MCF 10A (cell line): ENCODE measurements at regions not wholly inside any gene's neighbourhood (a gene's known extent, or its start where the extent isn't known, plus 50 kb on each side); places are given as distances from the start of the nearest gene placed in this dataset.

ENCODE experiments used
- BruUV-seq: library from RNA; stranded (reverse); fragments of 400-500 nt; replicated peaks from 2 replicates; lab custom pipeline; 2021; lab: Mats Ljungman, UMichigan
- CTCF ChIA-PET: fragments of 300-600 bp; sonication (Branson Sonifier 250); formaldehyde crosslinking; extraction: SDS; loops from one replicate; lab custom pipeline; 2021; ENCODE audit warnings: antibody characterized with exemption, inconsistent platforms; lab: Yijun Ruan, JAX
- POLR2A ChIA-PET: fragments of 300-600, 350-650 bp; sonication (Branson Sonifier 250); formaldehyde crosslinking; extraction: SDS; loops from one replicate; lab custom pipeline; 2020; ENCODE audit warnings: antibody characterized with exemption, inconsistent platforms; lab: Yijun Ruan, JAX
- DNase-seq: peaks from one replicate; pipeline ENCODE4 v3.0.0-alpha.2; 2018; ENCODE audit not compliant: unreplicated experiment
- H3K27ac Mint-ChIP-seq: one replicate; pipeline ENCODE4 v1.8.0; 2022; ENCODE audit warnings: mild to moderate bottlenecking, low read depth, mixed read lengths; ENCODE audit not compliant: unreplicated experiment
- H3K27me3 Mint-ChIP-seq: one replicate; pipeline ENCODE4 v1.8.0; 2022; ENCODE audit warnings: mixed read lengths; ENCODE audit not compliant: insufficient read depth, unreplicated experiment
- H3K36me3 Mint-ChIP-seq: one replicate; pipeline ENCODE4 v1.8.0; 2022; ENCODE audit warnings: mild to moderate bottlenecking, moderate library complexity, mixed read lengths; ENCODE audit not compliant: insufficient read depth, unreplicated experiment
- H3K4me1 Mint-ChIP-seq: one replicate; pipeline ENCODE4 v1.8.0; 2022; ENCODE audit warnings: mixed read lengths; ENCODE audit not compliant: insufficient read depth, unreplicated experiment
- H3K4me3 Mint-ChIP-seq: one replicate; pipeline ENCODE4 v1.8.0; 2022; ENCODE audit warnings: mild to moderate bottlenecking, moderate library complexity, mixed read lengths; ENCODE audit not compliant: unreplicated experiment
- H3K9me3 Mint-ChIP-seq: one replicate; pipeline ENCODE4 v1.8.0; 2022; ENCODE audit warnings: mixed read lengths; ENCODE audit not compliant: unreplicated experiment
- intact Hi-C: fragments of 100-400 bp; cut with micrococcal nuclease; formaldehyde crosslinking; loops from 2 replicates; pipeline ENCODE4 v1.14.1; 2022
- TF ChIP-seq, protein P1 (sequence below): fragments of 200-600 bp; IDR thresholded peaks from one replicate; pipeline ENCODE4 v1.8.0; 2022; ENCODE audit warnings: antibody characterized with exemption, mild to moderate bottlenecking; ENCODE audit not compliant: unreplicated experiment

DNA sequence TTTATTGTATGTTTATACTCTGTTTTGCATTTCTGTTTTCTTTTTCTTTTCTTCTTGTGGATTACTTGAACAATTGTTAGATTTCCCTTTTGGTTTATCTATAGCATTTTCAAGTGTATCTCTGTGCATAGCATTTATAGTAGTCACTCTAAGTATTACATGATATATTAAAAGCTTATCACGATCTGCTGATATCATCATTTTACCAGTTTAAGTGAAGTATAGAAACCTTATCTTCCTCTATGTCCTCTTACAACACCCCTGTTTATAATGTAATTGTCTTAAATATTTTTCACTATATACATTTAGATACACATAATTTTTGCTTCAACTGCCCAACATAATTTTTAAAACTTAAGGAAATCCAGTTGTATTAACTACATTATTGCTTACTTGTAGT lies 513.9 kb upstream of the CELF2 start:
- no peak for DNase-seq
- no peak overlapping the region for H3K27ac Mint-ChIP-seq
- POLR2A ChIA-PET = no interaction called here
- peaks cover 18% of the 10 kb centered on the region for H3K4me1 Mint-ChIP-seq
- BruUV-seq = no TSS peak
- H3K4me3 Mint-ChIP-seq = no peak overlapping the region
- H3K27me3 Mint-ChIP-seq = no peaks in the 10 kb centered on the region
- TF ChIP-seq, protein P1, sequence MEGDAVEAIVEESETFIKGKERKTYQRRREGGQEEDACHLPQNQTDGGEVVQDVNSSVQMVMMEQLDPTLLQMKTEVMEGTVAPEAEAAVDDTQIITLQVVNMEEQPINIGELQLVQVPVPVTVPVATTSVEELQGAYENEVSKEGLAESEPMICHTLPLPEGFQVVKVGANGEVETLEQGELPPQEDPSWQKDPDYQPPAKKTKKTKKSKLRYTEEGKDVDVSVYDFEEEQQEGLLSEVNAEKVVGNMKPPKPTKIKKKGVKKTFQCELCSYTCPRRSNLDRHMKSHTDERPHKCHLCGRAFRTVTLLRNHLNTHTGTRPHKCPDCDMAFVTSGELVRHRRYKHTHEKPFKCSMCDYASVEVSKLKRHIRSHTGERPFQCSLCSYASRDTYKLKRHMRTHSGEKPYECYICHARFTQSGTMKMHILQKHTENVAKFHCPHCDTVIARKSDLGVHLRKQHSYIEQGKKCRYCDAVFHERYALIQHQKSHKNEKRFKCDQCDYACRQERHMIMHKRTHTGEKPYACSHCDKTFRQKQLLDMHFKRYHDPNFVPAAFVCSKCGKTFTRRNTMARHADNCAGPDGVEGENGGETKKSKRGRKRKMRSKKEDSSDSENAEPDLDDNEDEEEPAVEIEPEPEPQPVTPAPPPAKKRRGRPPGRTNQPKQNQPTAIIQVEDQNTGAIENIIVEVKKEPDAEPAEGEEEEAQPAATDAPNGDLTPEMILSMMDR = no peak
- H3K36me3 Mint-ChIP-seq = no peaks in the 10 kb centered on the region
- H3K9me3 Mint-ChIP-seq = peaks cover 23% of the 10 kb centered on the region
- intact Hi-C loops = loop anchor here (10.0 kb wide), 1 partner anchor 1949 kb away; no protein-coding TSS in a partner anchor
- CTCF ChIA-PET = no interaction called here

DNA sequence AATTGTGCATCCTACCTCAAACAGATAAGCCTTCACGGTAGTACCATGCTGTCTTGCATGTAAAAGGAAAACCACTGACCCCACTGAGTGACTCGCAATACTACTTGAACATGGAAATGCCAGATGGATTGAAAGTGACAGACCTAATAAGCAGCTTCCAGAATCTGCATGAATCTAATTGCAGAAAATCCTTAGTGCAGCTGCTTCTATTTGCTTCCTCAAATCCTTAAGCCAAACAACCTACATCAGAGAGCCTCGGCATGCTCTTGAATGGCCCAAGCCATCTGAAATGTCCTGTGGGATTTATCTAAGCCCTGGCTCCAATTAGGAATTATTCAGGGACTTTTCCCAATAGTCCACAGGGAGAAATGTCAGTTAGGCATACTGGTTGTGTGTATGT lies 509.5 kb upstream of the CELF2 start:
- BruUV-seq = no TSS peak
- POLR2A ChIA-PET = no interaction called here
- peaks cover 14% of the 10 kb centered on the region for H3K9me3 Mint-ChIP-seq
- no peaks in the 10 kb centered on the region for H3K27me3 Mint-ChIP-seq
- H3K36me3 Mint-ChIP-seq = no peaks in the 10 kb centered on the region
- H3K4me1 Mint-ChIP-seq = no peaks in the 10 kb centered on the region
- no peak for DNase-seq
- no peak overlapping the region for H3K27ac Mint-ChIP-seq
- TF ChIP-seq, protein P1 = no peak
- intact Hi-C loops = loop anchor here (10.0 kb wide), 1 partner anchor 1953 kb away; no protein-coding TSS in a partner anchor
- H3K4me3 Mint-ChIP-seq = no peak overlapping the region
- CTCF ChIA-PET = no interaction called here

DNA sequence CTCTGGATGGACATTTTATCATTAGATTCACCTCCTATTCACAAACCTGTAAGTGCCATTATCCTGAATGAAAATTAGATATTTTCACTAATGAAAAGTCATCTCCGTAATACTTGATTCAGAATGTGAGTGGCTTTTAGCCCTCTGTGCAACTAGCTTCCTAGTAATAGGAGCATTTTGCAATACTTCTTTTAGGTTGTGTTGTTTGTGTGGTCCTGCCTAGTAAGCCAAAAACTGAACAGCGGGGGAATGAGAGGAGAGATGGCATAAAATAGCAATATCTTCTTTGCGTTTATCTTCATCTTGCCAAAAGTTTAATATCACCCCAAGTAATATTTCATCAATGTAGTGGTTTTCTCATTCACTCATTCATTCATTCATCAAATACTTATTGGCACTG lies 507.5 kb upstream of the CELF2 start:
- Mint-ChIP-seq H3K27me3 (no peaks in the 10 kb centered on the region), H3K36me3 (no peaks in the 10 kb centered on the region), H3K4me1 (no peaks in the 10 kb centered on the region), H3K4me3 (no peak overlapping the region), H3K9me3 (no peaks in the 10 kb centered on the region), H3K27ac (no peak overlapping the region)
- CTCF ChIA-PET = no interaction called here
- intact Hi-C loops = no loop called here
- no TSS peak for BruUV-seq
- TF ChIP-seq, protein P1 = no peak
- no peak for DNase-seq
- POLR2A ChIA-PET = no interaction called here

GRCh38 chr10:10513067-10513466 lies 504.6 kb upstream of the CELF2 start:
- H3K9me3 Mint-ChIP-seq = no peaks in the 10 kb centered on the region
- TF ChIP-seq, protein P1 = no peak
- no peaks in the 10 kb centered on the region for H3K27me3 Mint-ChIP-seq
- intact Hi-C loops = no loop called here
- H3K4me3 Mint-ChIP-seq = no peak overlapping the region
- H3K27ac Mint-ChIP-seq = no peak overlapping the region
- H3K36me3 Mint-ChIP-seq = no peaks in the 10 kb centered on the region
- peaks cover 4% of the 10 kb centered on the region for H3K4me1 Mint-ChIP-seq
- CTCF ChIA-PET = no interaction called here
- BruUV-seq = no TSS peak
- DNase-seq = no peak
- POLR2A ChIA-PET = no interaction called here
